GM12878 (cell line): ENCODE measurements at regions not wholly inside any gene's neighbourhood (a gene's known extent, or its start where the extent isn't known, plus 50 kb on each side); places are given as distances from the start of the nearest gene placed in this dataset.

ENCODE experiments used
- ATAC-seq: fragments of 200-7000 bp; cut with Tn5 transposase; 3 replicates; pipeline ENCODE4 v1.9.1; 2020; ENCODE audit warnings: mild to moderate bottlenecking, moderate library complexity
- BruUV-seq: library from RNA; stranded (reverse); fragments of 400-500 nt; replicated peaks from 2 replicates; lab custom pipeline; 2021; lab: Mats Ljungman, UMichigan
- CTCF ChIA-PET: fragments of 300-600 bp; sonication (Branson Sonifier 250); formaldehyde crosslinking; extraction: SDS; loops from one replicate; lab custom pipeline; 2021; ENCODE audit warnings: inconsistent platforms; lab: Yijun Ruan, JAX
- POLR2A ChIA-PET: fragments of 350-600 bp; formaldehyde crosslinking; extraction: SDS; loops from one replicate; lab custom pipeline; 2021; ENCODE audit warnings: inconsistent platforms; lab: Charles Lee
- RAD21 ChIA-PET: fragments of 300-600 bp; sonication (Branson Sonifier 250); formaldehyde crosslinking; loops from one replicate; lab custom pipeline; 2023; ENCODE audit warnings: antibody characterized with exemption; ENCODE audit not compliant: unreplicated experiment; lab: Charles Lee
- SMC1A ChIA-PET: fragments of 300-600 bp; sonication (Branson Sonifier 250); formaldehyde crosslinking; loops from one replicate; lab custom pipeline; 2023; ENCODE audit not compliant: unreplicated experiment, uncharacterized antibody; lab: Charles Lee
- DNase-seq: peaks from one replicate; pipeline ENCODE4 v3.0.0-alpha.2; 2011; ENCODE audit warnings: low read depth, low spot score
- FAIRE-seq: peaks from 3 replicates; lab custom pipeline; 2011; peaks lifted over from hg19 to GRCh38; lab: Jason Lieb, UNC
- H2AFZ ChIP-seq: 2 replicates; pipeline ENCODE4 v1.6.0; 2011; ENCODE audit warnings: low read depth, low read length, control low read depth; ENCODE audit not compliant: control insufficient read depth
- H3K27ac ChIP-seq: 2 replicates; pipeline ENCODE4 v1.5.1; 2011; ENCODE audit warnings: control low read depth; ENCODE audit not compliant: control insufficient read depth, insufficient read depth
- H3K27me3 ChIP-seq, 2 experiments: replicated peaks in 1 of 2; 2 replicates each; pipeline versions ENCODE4 v1.6.0 to v1.6.1; 2011; ENCODE audit warnings: low read length in 1 of 2; ENCODE audit not compliant: control insufficient read depth in 2 of 2, insufficient read depth in 2 of 2
- H3K36me3 ChIP-seq, 2 experiments: 2 replicates each; pipeline ENCODE4 v1.5.1; 2011; ENCODE audit warnings: low read length in 1 of 2; ENCODE audit not compliant: control insufficient read depth in 2 of 2, insufficient read depth in 2 of 2
- H3K4me1 ChIP-seq: 2 replicates; pipeline ENCODE4 v1.6.1; 2011; ENCODE audit warnings: mild to moderate bottlenecking, low read length, moderate library complexity, mixed read lengths; ENCODE audit not compliant: control insufficient read depth, insufficient read depth
- H3K4me2 ChIP-seq: 2 replicates; pipeline ENCODE4 v1.6.0; 2011; ENCODE audit warnings: control low read depth; ENCODE audit not compliant: control insufficient read depth, insufficient read depth
- H3K4me3 ChIP-seq: fragments of 200-600 bp; sonication (generic); 2 replicates; pipeline ENCODE4 v1.5.1; 2016
- H3K79me2 ChIP-seq: 2 replicates; pipeline ENCODE4 v1.6.0; 2011; ENCODE audit warnings: low read length; ENCODE audit not compliant: control insufficient read depth, insufficient read depth
- H3K9ac ChIP-seq: 2 replicates; pipeline ENCODE4 v1.8.0; 2011; ENCODE audit warnings: low read length, control low read depth, mixed read lengths; ENCODE audit not compliant: control insufficient read depth, insufficient read depth
- H3K9me3 ChIP-seq: replicated peaks from 3 replicates; pipeline ENCODE4 v1.5.1; 2011; ENCODE audit warnings: mild to moderate bottlenecking, low read length; ENCODE audit not compliant: control insufficient read depth, insufficient read depth
- H4K20me1 ChIP-seq: 2 replicates; pipeline ENCODE4 v1.6.0; 2011; ENCODE audit not compliant: control insufficient read depth, insufficient read depth
- BMI1 ChIP-seq: fragments of 450-650 bp; IDR thresholded peaks from 2 replicates; pipeline ENCODE4 v1.6.1; 2016; ENCODE audit warnings: mild to moderate bottlenecking, moderate library complexity, borderline replicate concordance
- BRCA1 ChIP-seq: IDR thresholded peaks from 2 replicates; pipeline ENCODE4 v1.6.1; 2011; ENCODE audit warnings: low read depth, low read length, improper control_type of control experiment
- EGR1 ChIP-seq, 2 experiments: IDR thresholded peaks; 1 replicate in 1 of 2; 2 replicates in 1 of 2; pipeline ENCODE4 v1.6.1; 2011 to 2012; ENCODE audit warnings: low read depth in 2 of 2, low read length in 2 of 2, borderline replicate concordance in 1 of 2, mild to moderate bottlenecking in 1 of 2, moderate library complexity in 1 of 2
- HDAC6 ChIP-seq: fragments of 200-600 bp; sonication (generic); IDR thresholded peaks from one replicate; pipeline ENCODE4 v1.8.0; 2017; ENCODE audit warnings: antibody characterized with exemption; ENCODE audit not compliant: unreplicated experiment
- MEF2B ChIP-seq: fragments of 450-650 bp; IDR thresholded peaks from 2 replicates; pipeline ENCODE4 v1.6.1; 2018; ENCODE audit warnings: mild to moderate bottlenecking, moderate library complexity; ENCODE audit not compliant: partially characterized antibody, poor library complexity, severe bottlenecking
- MYB ChIP-seq: fragments of 150-350 bp; IDR thresholded peaks from 2 replicates; pipeline ENCODE4 v1.6.1; 2014; ENCODE audit warnings: mild to moderate bottlenecking, low read depth, low read length, borderline replicate concordance
- NFIC ChIP-seq: IDR thresholded peaks from 2 replicates; pipeline ENCODE4 v1.6.1; 2012; ENCODE audit warnings: low read depth, mild to moderate bottlenecking, inconsistent platforms, low read length, moderate library complexity
- REST ChIP-seq: IDR thresholded peaks from 2 replicates; pipeline ENCODE4 v1.6.1; 2012; ENCODE audit warnings: mild to moderate bottlenecking, low read depth, low read length
- STAT1 ChIP-seq: fragments of 450-650 bp; conservative IDR thresholded peaks from 2 replicates; pipeline ENCODE4 v1.6.1; 2014; ENCODE audit warnings: antibody characterized with exemption, mild to moderate bottlenecking
- ZBED1 ChIP-seq: IDR thresholded peaks from 2 replicates; pipeline ENCODE4 v1.6.1; 2016; ENCODE audit warnings: borderline replicate concordance
- WGBS: methylation state at CpG from one replicate; pipeline ENCODE4 v1.1.6; 2016; ENCODE audit warnings: low lambda C conversion rate; ENCODE audit not compliant: insufficient replicate concordance, insufficient coverage; ENCODE audit errors: missing lambda C conversion rate; 5-methylcytosine and 5-hydroxymethylcytosine counted together
- in situ Hi-C: fragments of 300-500 bp; cut with MboI; formaldehyde crosslinking; loops from 9 replicates; pipeline ENCODE4 v1.14.3; 2018; ENCODE audit warnings: mixed read lengths
- intact Hi-C: fragments of 100-400 bp; cut with micrococcal nuclease; formaldehyde crosslinking; loops from one replicate; pipeline ENCODE4 v1.14.2; 2022; ENCODE audit not compliant: unreplicated experiment

GRCh38 chrX:107396235-107396634 lies 53.2 kb upstream of the FRMPD3 start:
- Histone ChIP-seq H4K20me1 (no peaks in the 10 kb centered on the region), H3K36me3 (no peaks in the 10 kb centered on the region), H3K27me3 (no peaks in the 10 kb centered on the region), H3K9ac (no peak overlapping the region), H3K4me2 (no peak overlapping the region), H2AFZ (no peak overlapping the region), H3K4me1 (no peaks in the 10 kb centered on the region), H3K4me3 (no peak overlapping the region), H3K27ac (no peak overlapping the region), H3K79me2 (no peaks in the 10 kb centered on the region), H3K9me3 (no peaks in the 10 kb centered on the region)
- in situ Hi-C loops = no loop called here
- WGBS = 0% methylated on average over 1 of the region's 1 CpG
- FAIRE-seq = no peak
- no TSS peak for BruUV-seq
- POLR2A ChIA-PET = no interaction called here
- no peak for ATAC-seq
- RAD21 ChIA-PET = no interaction called here
- intact Hi-C loops = no loop called here
- CTCF ChIA-PET = no interaction called here
- no peak for DNase-seq
- TF ChIP-seq BRCA1 (no peak), REST (peak; percentile 56; the same call in 1 of the 2 replicates), MYB (no peak)
- SMC1A ChIA-PET = no interaction called here

GRCh38 chrX:107396783-107397182 lies 52.7 kb upstream of the FRMPD3 start:
- no peaks in the 10 kb centered on the region for H4K20me1 ChIP-seq
- FAIRE-seq = no peak
- H3K27me3 ChIP-seq = no peaks in the 10 kb centered on the region
- CTCF ChIA-PET = no interaction called here
- H2AFZ ChIP-seq = no peak overlapping the region
- no peak for TF ChIP-seq HDAC6
- TF ChIP-seq STAT1 = no peak
- no peak for TF ChIP-seq EGR1 (IDR thresholded peaks at IDR 0.05; ENCODE audit: borderline replicate concordance in 1 of 2, low read depth in 2 of 2, low read length in 2 of 2)
- TF ChIP-seq NFIC = no peak
- TF ChIP-seq MEF2B = no peak
- no peak for TF ChIP-seq ZBED1
- no peak for TF ChIP-seq BMI1
- TF ChIP-seq, all 136 proteins: peak for 0
- 55% methylated on average over 6 of the region's 6 CpGs for WGBS
- H3K36me3 ChIP-seq = no peaks in the 10 kb centered on the region
- no peak for DNase-seq
- no peaks in the 10 kb centered on the region for H3K9me3 ChIP-seq
- no peaks in the 10 kb centered on the region for H3K79me2 ChIP-seq
- intact Hi-C loops = no loop called here
- SMC1A ChIA-PET = no interaction called here
- BruUV-seq = no TSS peak
- RAD21 ChIA-PET = no interaction called here
- in situ Hi-C loops = no loop called here
- no peak overlapping the region for H3K27ac ChIP-seq
- POLR2A ChIA-PET = no interaction called here
- no peaks in the 10 kb centered on the region for H3K4me1 ChIP-seq
- no peak overlapping the region for H3K4me2 ChIP-seq
- no peak overlapping the region for H3K9ac ChIP-seq
- H3K4me3 ChIP-seq = no peak overlapping the region
- ATAC-seq = no peak
